Omental fat pad (tissue), 3 donors: ENCODE measurements at regions not wholly inside any gene's neighbourhood (a gene's known extent, or its start where the extent isn't known, plus 50 kb on each side); places are given as distances from the start of the nearest gene placed in this dataset.

ENCODE experiments used
- ATAC-seq: fragments of 150-250 bp; one replicate; pipeline ENCODE4 v1.9.1; 2016; ENCODE audit warnings: mild to moderate bottlenecking, moderate library complexity; ENCODE audit not compliant: low FRiP score
- DNase-seq: peaks from one replicate; pipeline ENCODE4 v3.0.0-alpha.2; 2019; ENCODE audit warnings: low spot score
- TF ChIP-seq, protein P1 (sequence below), 3 donors: fragments of 450-650 bp; IDR thresholded peaks; one replicate each; pipeline ENCODE4 v1.5.1; 2016 to 2017; ENCODE audit warnings: antibody characterized with exemption in 3 of 3, mild to moderate bottlenecking in 3 of 3, moderate library complexity in 2 of 3

DNA sequence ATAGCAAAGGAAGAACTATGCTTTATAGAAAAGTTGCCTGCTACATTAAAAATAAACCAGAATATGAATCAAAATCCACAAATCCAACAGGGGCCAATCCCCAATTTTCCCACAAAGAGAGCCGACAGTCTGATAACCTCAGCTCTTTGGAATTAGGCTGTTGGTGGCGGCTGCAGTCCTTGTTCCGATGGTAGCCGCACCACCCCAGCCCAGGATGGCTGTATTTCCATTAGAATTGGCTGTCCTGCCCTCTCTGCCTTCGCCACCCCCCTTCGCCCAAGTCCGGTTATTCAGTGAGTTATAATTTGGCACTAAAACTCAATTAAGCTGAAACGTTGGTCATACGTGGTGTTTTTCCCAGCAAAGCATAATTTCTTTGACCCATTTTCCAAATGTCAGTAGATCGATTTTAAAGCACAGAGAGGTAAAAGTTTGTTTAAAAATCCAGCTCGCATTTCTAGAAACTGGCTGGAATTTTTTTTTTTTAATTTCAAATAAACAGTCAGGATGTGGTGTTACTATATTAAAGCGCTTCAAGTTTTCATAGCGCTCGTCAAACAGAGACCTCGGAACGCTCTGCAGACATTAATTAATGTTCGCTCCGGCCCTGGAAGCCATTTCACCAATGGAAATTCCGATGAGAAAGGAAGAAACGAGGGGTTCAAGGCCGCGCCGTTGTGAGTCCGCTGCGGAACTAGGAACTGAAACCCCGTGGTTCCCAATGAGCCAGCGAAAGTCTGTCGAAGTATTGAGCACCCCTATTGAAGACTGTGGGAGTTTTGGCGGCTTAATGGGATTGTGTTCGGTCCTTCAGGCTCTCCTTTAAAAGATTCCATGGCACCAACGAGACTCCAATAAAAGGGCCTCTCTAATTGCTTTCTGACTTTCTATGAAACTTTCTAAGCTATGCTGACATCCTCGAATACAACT is 104.8 kb upstream of the DIO3 start:
- DNase-seq (peak; percentile 12), ATAC-seq (no peak)
- TF ChIP-seq, protein P1, sequence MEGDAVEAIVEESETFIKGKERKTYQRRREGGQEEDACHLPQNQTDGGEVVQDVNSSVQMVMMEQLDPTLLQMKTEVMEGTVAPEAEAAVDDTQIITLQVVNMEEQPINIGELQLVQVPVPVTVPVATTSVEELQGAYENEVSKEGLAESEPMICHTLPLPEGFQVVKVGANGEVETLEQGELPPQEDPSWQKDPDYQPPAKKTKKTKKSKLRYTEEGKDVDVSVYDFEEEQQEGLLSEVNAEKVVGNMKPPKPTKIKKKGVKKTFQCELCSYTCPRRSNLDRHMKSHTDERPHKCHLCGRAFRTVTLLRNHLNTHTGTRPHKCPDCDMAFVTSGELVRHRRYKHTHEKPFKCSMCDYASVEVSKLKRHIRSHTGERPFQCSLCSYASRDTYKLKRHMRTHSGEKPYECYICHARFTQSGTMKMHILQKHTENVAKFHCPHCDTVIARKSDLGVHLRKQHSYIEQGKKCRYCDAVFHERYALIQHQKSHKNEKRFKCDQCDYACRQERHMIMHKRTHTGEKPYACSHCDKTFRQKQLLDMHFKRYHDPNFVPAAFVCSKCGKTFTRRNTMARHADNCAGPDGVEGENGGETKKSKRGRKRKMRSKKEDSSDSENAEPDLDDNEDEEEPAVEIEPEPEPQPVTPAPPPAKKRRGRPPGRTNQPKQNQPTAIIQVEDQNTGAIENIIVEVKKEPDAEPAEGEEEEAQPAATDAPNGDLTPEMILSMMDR (IDR thresholded peaks at IDR 0.05), result no peak

GRCh38 chr14:101457301-101457935 is 103.9 kb upstream of the DIO3 start:
- no peak for DNase-seq
- no peak for ATAC-seq
- TF ChIP-seq, protein P1 (IDR thresholded peaks at IDR 0.05), result no peak

- DNase-seq (no peak), ATAC-seq (no peak)
- TF ChIP-seq, protein P1 (IDR thresholded peaks at IDR 0.05), result no peak
Measured at GRCh38 chr14:101457936-101458740, 103.2 kb upstream of the DIO3 start.

GRCh38 chr14:101458741-101459550 is 102.3 kb upstream of the DIO3 start:
- TF ChIP-seq, protein P1 (IDR thresholded peaks at IDR 0.05), result no peak
- DNase-seq (no peak), ATAC-seq (no peak)

DNA sequence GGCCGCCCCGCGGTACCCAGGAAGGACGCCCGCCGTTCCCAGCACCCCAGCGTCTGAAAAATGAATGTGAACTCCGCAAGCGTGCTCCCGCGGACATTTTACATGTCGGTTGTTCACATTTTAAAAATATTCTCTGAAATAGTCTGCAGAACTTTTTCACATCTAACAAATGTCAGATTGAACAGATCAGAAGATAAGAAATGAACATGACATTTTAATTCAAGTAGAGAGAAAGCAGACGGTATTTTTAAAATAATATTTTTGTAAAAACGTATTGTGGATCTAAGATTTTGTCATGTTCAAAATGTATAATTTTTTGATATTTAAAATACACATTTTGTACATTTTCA is 101.8 kb upstream of the DIO3 start:
- ATAC-seq, result no peak
- no peak for DNase-seq
- TF ChIP-seq, protein P1 (IDR thresholded peaks at IDR 0.05), result no peak

DNA sequence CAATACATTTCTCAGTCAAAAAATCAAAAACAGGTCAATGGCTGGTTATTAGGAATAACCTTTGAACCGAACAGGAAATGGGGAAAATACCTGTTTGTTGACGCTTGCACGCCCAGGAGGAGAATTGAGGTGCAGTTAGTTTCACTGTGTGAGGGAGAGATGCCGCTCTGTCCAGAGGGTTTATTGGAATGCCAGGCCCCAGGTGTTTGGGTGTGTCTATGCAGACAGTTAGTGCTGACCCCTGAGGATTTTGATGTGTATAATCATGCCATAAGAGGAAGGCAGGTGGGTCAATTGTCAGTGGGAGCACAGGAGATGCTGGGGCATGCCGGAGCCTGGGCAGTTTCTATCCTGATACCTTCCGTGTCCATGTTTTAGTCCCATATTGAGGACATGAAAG is 100.8 kb upstream of the DIO3 start:
- no peak for ATAC-seq
- DNase-seq, result no peak
- TF ChIP-seq, protein P1 (IDR thresholded peaks at IDR 0.05), result no peak
